Cerebellar nuclear complex (tissue), 1 donor: ENCODE measurements at regions not wholly inside any gene's neighbourhood (a gene's known extent, or its start where the extent isn't known, plus 50 kb on each side); places are given as distances from the start of the nearest gene placed in this dataset.

Source experiments
- DNase-seq, 2 experiments: peaks; one replicate each; lab custom pipeline; 2025; lab: John Stamatoyannopoulos, UW

DNA sequence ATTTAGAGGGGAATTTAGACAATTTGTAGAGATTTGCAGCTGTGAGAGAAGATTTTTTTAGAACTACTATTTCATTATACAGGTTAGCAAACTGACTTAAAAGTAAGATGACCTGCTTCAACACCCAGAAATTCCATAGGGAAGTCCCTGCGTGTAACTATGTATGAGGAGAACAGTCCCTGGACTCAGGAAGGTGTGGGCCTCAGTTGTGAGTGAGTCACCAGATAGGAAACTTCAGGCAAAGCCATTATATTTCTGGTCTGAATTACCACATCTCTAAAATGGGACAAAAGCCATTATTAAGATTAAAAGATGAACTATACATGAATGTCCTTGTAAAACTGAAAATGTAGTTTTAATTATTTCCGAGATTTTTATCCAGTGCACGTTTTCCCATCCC is 488.3 kb upstream of the GOLIM4 start:
- no peak for DNase-seq

- DNase-seq = no peak
Measured at GRCh38 chr3:168582503-168582902, 486.8 kb upstream of the GOLIM4 start.

GRCh38 chr3:168581771-168582225 is 486.1 kb upstream of the GOLIM4 start:
- no peak for DNase-seq

GRCh38 chr3:168579010-168579409 is 483.3 kb upstream of the GOLIM4 start:
- DNase-seq = no peak

DNA sequence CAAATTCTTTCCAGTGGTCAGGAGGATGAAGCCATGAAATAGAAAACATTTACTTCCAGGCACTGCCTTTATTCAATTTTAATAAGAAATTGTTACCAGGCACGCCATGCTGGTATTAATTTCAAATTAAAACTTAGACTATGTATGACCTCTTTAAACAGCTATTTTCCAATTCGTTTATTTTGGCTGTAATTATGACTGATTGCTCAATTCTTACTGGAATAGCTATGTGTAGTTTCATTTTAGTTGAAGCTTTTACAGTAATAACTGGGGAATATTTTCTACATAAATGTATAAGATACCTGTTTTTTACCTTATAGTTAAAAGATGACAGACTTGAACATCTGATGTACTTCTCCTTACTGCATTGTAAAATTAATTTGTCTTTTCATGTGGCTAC is 480.0 kb upstream of the GOLIM4 start:
- no peak for DNase-seq

GRCh38 chr3:168574455-168575158 is 478.9 kb upstream of the GOLIM4 start:
- DNase-seq = no peak

DNA sequence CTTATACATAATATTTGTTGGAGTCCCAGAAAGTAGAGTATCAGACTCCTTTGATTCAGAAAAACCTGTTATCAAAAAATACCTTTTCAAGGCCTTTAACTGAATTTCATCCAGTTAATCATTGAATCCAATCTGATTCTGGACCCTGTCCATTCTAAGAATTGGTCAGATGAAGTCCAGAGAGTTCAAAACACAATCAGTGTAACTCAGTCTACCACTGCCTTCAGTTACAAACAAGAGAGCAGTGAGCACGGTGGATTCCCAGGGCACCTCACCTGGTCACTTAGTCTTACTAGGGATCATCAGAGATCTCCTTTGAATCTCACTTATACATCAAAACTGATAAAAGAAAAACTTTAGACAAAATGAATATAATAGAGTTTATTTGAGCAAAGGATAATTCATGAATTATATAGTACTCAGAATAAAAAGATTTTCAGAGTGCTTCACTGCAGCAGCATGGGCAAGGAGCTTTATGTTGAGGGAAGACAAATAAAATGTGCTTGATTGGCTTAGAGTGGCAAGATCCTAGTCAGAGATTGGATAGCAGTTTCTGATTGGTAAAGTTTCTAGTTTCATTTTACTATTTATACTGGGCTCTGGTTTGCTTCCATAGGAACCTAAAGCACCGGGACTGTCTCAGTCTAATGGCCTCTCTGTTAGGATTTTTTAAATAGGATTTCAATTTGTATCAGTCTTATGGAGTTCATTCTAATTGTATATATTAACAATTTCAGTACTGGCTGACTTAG is 474.9 kb upstream of the GOLIM4 start:
- no peak for DNase-seq

GRCh38 chr3:168558728-168559411 is 463.1 kb upstream of the GOLIM4 start:
- DNase-seq = no peak

- DNase-seq = no peak
Measured at GRCh38 chr3:168552251-168552650, 456.5 kb upstream of the GOLIM4 start.

GRCh38 chr3:168548719-168549118 is 453.0 kb upstream of the GOLIM4 start:
- no peak for DNase-seq

DNA sequence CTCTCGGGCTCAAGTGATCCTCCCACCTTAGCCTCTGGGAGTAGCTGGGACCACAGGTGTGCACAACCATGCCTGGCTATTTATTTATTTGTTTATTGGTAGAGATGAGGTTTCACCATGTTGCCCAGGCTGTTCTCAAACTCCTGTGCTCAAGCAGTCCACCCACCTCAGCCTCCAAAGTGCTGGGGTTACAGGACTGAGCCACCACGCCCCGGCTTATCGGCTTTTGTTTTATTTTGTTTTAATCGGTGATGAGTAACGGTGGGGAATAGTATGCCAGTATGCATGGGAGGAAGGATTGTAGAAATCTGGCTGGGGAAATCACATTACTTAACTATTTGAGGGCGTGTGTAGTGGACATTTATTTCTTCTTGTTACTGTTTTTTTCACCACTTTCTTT is 451.0 kb upstream of the GOLIM4 start:
- no peak for DNase-seq

DNA sequence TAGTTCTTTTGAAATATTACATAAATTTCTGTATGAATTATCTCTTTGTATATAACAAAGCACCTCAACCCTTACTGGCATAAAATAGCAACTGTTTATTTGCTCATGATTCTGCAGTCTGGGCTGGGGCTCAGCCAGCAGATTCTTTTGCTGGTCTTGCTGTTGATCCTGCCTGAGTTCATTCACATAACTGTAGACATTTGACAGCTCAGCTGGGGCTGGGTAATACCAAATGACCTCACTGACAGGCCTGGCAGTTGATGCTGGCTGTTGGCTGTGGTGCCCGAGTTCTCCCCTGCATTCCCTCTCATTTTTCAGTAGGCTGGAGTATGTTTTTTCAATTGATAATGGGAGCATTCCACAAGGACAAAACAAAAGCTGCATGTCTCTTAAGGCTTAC is 449.9 kb upstream of the GOLIM4 start:
- DNase-seq = no peak

DNA sequence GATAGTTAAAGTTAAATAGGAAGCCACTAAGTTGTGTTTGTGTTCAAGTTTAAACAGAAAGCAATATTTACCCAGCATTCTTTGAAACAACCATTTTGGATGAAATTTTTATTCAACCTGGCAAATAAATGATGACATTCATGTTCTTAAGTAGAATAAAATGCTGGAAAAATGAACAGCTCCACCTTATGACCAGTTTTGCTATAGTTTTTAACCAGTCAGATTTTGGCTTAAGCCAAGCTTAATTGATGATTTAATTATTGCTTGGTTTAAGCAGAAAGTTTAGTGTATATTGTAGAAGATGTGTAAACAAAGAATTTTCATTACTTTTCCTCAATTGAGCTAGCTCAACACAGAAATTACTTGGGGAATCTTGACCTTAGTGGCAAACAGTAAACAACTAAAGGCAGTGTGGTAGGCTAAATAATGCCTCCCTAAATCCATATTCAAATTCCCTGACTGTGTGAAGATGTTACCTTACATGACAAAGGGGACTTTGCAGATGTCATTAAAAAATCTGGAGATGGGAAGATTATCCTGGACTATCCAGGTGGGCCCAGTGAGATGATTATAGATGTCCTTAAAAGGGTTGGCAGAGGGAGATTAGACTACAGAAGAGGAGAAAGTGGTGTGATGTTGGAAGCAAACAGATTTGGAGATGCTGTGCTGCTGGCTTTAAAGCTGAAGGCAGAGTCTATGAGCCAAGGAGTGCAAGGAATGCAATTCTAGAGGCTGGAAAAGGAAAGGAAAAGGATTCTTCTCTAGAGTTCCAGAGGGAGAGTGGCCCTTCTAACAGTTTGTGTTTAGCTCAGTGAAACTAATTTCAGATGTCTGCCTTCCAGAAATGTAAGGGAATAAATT is 448.6 kb upstream of the GOLIM4 start:
- DNase-seq = no peak

- no peak for DNase-seq
Measured at GRCh38 chr3:168540726-168541125, 445.0 kb upstream of the GOLIM4 start.

GRCh38 chr3:168539909-168540308 is 444.2 kb upstream of the GOLIM4 start:
- no peak for DNase-seq

DNA sequence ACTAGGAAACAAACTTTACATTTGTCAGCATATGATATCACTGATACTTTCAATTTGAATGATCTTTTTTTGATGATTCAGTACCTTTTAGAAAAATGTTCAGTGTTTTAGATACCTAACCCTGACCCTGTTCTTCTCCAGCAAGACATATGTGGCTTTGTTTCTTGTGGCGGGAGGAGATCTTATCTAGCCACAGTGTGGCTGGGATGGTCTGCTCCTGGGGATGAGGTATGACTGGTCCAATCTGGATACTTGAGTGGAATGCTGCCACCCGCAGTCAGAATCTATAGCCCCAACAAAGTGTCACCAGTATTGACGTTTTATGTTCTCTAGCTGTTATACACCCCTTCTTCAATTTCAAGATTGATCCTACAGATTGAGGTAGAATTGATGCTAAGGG is 439.0 kb upstream of the GOLIM4 start:
- no peak for DNase-seq

GRCh38 chr3:168533600-168533999 is 437.9 kb upstream of the GOLIM4 start:
- no peak for DNase-seq

DNA sequence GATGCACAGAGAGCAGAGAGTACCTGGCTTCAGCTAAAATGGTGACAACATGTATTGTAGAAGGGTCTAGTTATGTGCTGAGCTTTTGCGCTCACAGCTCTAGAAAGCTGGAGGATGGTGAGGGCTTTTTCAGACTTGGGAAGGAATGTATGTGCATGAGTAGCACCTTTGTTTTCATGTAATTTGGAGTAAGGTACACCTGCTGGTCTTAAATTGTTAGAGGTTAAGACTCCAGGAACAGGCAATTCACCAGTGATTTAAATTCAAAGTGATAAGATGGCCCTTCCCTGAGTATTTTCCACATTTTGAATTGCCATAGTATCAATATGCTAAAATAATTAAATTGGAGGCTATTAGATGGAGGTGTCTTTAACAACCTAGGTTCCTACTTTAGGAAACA is 436.4 kb upstream of the GOLIM4 start:
- no peak for DNase-seq

DNA sequence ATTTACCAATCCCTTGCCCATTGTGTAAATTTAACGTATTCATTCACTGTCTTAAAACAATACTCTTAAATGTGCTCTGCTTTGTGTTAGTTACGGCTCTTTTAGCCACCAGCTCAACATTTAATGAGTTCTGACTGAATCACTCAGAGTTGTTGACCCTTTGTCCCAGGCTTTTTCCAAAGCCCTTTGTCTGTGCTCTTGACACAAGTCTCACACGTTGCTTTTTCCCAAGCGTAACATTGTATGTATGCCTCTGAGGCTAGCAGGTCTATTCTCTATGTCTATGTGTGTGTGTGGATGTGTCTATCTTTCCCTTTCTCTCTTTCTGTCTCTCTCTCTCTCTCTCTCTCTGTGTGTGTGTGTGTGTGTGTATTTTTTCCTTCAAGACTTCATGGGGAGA is 435.4 kb upstream of the GOLIM4 start:
- no peak for DNase-seq

- DNase-seq = no peak
Measured at GRCh38 chr3:168524129-168524528, 428.4 kb upstream of the GOLIM4 start.

- no peak for DNase-seq
Measured at GRCh38 chr3:168517249-168518071, 421.7 kb upstream of the GOLIM4 start.
